Esophagus squamous epithelium (tissue), 4 donors: ENCODE measurements at regions not wholly inside any gene's neighbourhood (a gene's known extent, or its start where the extent isn't known, plus 50 kb on each side); places are given as distances from the start of the nearest gene placed in this dataset.

Experiments
- CTCF ChIP-seq, 6 experiments: fragments of 450-650 bp in 4 of 6; fragments of 200-600 bp in 2 of 6; sonication (generic) in 2 of 6; IDR thresholded peaks; one replicate each; pipeline ENCODE4 v1.5.1; 2016 to 2019; ENCODE audit warnings: antibody characterized with exemption in 6 of 6, mild to moderate bottlenecking in 4 of 6, moderate library complexity in 4 of 6
- POLR2A ChIP-seq, 4 donors: fragments of 450-650 bp; IDR thresholded peaks; one replicate each; pipeline ENCODE4 v1.6.1; 2017; ENCODE audit warnings: antibody characterized with exemption in 4 of 4, mild to moderate bottlenecking in 4 of 4, moderate library complexity in 3 of 4

DNA sequence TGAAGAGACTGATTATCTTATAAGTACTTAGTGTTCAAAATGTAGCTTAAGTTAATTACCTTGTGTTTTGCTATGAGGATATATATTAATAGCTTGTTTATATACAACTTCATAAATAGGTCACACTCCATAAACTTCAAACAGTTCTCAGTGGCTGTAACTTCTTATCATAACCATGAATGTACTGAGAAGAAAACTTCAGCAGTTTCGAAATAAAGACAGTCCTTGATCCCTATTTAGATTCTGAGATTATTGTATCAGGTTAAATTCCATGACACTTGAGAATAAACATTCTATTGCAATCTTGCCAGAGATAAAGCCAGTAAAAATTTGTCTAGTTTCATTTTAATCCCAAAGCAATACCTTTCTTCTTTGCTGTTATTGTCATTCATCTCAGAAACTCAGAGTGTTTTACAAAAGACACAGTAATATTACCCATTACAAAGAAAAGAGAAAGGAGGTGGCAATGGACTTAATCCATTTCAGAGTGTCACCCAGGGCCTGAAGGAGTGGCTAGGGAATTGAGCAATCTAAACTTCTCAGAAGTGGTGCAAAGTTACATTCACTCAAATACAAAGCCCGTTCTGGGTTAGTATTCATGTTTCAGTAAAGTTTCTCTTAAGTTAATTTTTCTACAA, 403.6 kb downstream of the SEMA3D start:
- no peak for TF ChIP-seq CTCF (IDR thresholded peaks at IDR 0.05)
- TF ChIP-seq POLR2A (IDR thresholded peaks at IDR 0.05) = no peak
